ENCODE measurements at regions not wholly inside any gene's neighbourhood (a gene's known extent, or its start where the extent isn't known, plus 50 kb on each side); places are given as distances from the start of the nearest gene placed in this dataset.
"Not testable (repeated sequence)": the region's sequence is repeated elsewhere in the genome, so short reads cannot be mapped to it uniquely, and the experiment has no call there.

GRCh38 chr20:55656231-55656775, 349.0 kb downstream of the CBLN4 start:
- DNase-seq: no peak
- ChIA-PET POLR2A (no interaction called here), CTCF (no interaction called here)
- no peaks in the 10 kb centered on the region for H3K27me3 Mint-ChIP-seq
- H3K36me3 Mint-ChIP-seq (ENCODE audit: low read depth): no peaks in the 10 kb centered on the region
- H3K27ac Mint-ChIP-seq: no peak overlapping the region
- no peak overlapping the region for H3K4me3 Mint-ChIP-seq
- peaks cover 7% of the 10 kb centered on the region for H3K9me3 Mint-ChIP-seq
- H3K4me1 Mint-ChIP-seq: no peaks in the 10 kb centered on the region

GRCh38 chr20:55650657-55651360, 354.5 kb downstream of the CBLN4 start:
- no peaks in the 10 kb centered on the region for H3K4me1 Mint-ChIP-seq
- ChIA-PET POLR2A (no interaction called here), CTCF (no interaction called here)
- H3K9me3 Mint-ChIP-seq: peaks cover 9% of the 10 kb centered on the region
- H3K27ac Mint-ChIP-seq: no peak overlapping the region
- no peak overlapping the region for H3K4me3 Mint-ChIP-seq
- no peaks in the 10 kb centered on the region for H3K27me3 Mint-ChIP-seq
- DNase-seq: no peak
- H3K36me3 Mint-ChIP-seq (ENCODE audit: low read depth): no peaks in the 10 kb centered on the region

- no peak for DNase-seq
- no peaks in the 10 kb centered on the region for H3K4me1 Mint-ChIP-seq
- no peak overlapping the region for H3K27ac Mint-ChIP-seq
- CTCF ChIA-PET: no interaction called here
- POLR2A ChIA-PET: no interaction called here
- peaks cover 9% of the 10 kb centered on the region for H3K9me3 Mint-ChIP-seq
- no peak overlapping the region for H3K4me3 Mint-ChIP-seq
- H3K36me3 Mint-ChIP-seq (ENCODE audit: low read depth): no peaks in the 10 kb centered on the region
- H3K27me3 Mint-ChIP-seq: no peaks in the 10 kb centered on the region
These were observed 356.1 kb downstream of the CBLN4 start for GRCh38 chr20:55649254-55649653.

- Mint-ChIP-seq H3K9me3 (peaks cover 9% of the 10 kb centered on the region), H3K27ac (no peak overlapping the region), H3K4me1 (no peaks in the 10 kb centered on the region), H3K27me3 (no peaks in the 10 kb centered on the region), H3K36me3 (ENCODE audit: low read depth) (no peaks in the 10 kb centered on the region), H3K4me3 (no peak overlapping the region)
- CTCF ChIA-PET: no interaction called here
- DNase-seq: no peak
- POLR2A ChIA-PET: no interaction called here
These were observed 358.5 kb downstream of the CBLN4 start for GRCh38 chr20:55646851-55647250.

GRCh38 chr20:55641497-55641896, 363.8 kb downstream of the CBLN4 start:
- no peaks in the 10 kb centered on the region for H3K4me1 Mint-ChIP-seq
- H3K36me3 Mint-ChIP-seq (ENCODE audit: low read depth): no peaks in the 10 kb centered on the region
- H3K9me3 Mint-ChIP-seq: peaks cover 8% of the 10 kb centered on the region
- H3K4me3 Mint-ChIP-seq: no peak overlapping the region
- H3K27me3 Mint-ChIP-seq: no peaks in the 10 kb centered on the region
- ChIA-PET CTCF (no interaction called here), POLR2A (no interaction called here)
- DNase-seq: no peak
- no peak overlapping the region for H3K27ac Mint-ChIP-seq

GRCh38 chr20:55635870-55636269, 369.4 kb downstream of the CBLN4 start:
- CTCF ChIA-PET: no interaction called here
- Mint-ChIP-seq H3K36me3 (ENCODE audit: low read depth) (no peaks in the 10 kb centered on the region), H3K4me3 (no peak overlapping the region), H3K9me3 (no peaks in the 10 kb centered on the region), H3K4me1 (no peaks in the 10 kb centered on the region), H3K27ac (no peak overlapping the region), H3K27me3 (no peaks in the 10 kb centered on the region)
- POLR2A ChIA-PET: no interaction called here
- DNase-seq: no peak

- ChIA-PET CTCF (no interaction called here), POLR2A (no interaction called here)
- Mint-ChIP-seq H3K27me3 (no peaks in the 10 kb centered on the region), H3K36me3 (ENCODE audit: low read depth) (no peaks in the 10 kb centered on the region), H3K9me3 (peaks cover 2% of the 10 kb centered on the region), H3K4me3 (no peak overlapping the region), H3K27ac (no peak overlapping the region), H3K4me1 (no peaks in the 10 kb centered on the region)
- no peak for DNase-seq
These were observed 372.7 kb downstream of the CBLN4 start for GRCh38 chr20:55632592-55632991.

GRCh38 chr20:55629143-55629542, 376.2 kb downstream of the CBLN4 start:
- H3K9me3 Mint-ChIP-seq; H3K27ac Mint-ChIP-seq; POLR2A ChIA-PET; CTCF ChIA-PET; H3K4me1 Mint-ChIP-seq; H3K4me3 Mint-ChIP-seq; H3K36me3 Mint-ChIP-seq (ENCODE audit: low read depth); H3K27me3 Mint-ChIP-seq; DNase-seq: not testable (repeated sequence)

GRCh38 chr20:55626716-55627115, 378.6 kb downstream of the CBLN4 start:
- CTCF ChIA-PET: no interaction called here
- Mint-ChIP-seq H3K9me3 (peaks cover 3% of the 10 kb centered on the region), H3K4me1 (no peaks in the 10 kb centered on the region)

GRCh38 chr20:55616367-55616766, 389.0 kb downstream of the CBLN4 start:
- H3K27ac Mint-ChIP-seq: no peak overlapping the region
- peaks cover 10% of the 10 kb centered on the region for H3K9me3 Mint-ChIP-seq
- no peaks in the 10 kb centered on the region for H3K4me1 Mint-ChIP-seq
- DNase-seq: no peak
- no peaks in the 10 kb centered on the region for H3K36me3 Mint-ChIP-seq (ENCODE audit: low read depth)
- H3K27me3 Mint-ChIP-seq: no peaks in the 10 kb centered on the region
- POLR2A ChIA-PET: no interaction called here
- H3K4me3 Mint-ChIP-seq: no peak overlapping the region
- CTCF ChIA-PET: no interaction called here

More at GRCh38 chr20:55626716-55627115, 378.6 kb downstream of the CBLN4 start:
- no peak for DNase-seq
- Mint-ChIP-seq H3K27ac (no peak overlapping the region), H3K27me3 (no peaks in the 10 kb centered on the region), H3K4me3 (no peak overlapping the region), H3K36me3 (ENCODE audit: low read depth) (no peaks in the 10 kb centered on the region)
- POLR2A ChIA-PET: no interaction called here

GRCh38 chr20:55615818-55616217, 389.5 kb downstream of the CBLN4 start:
- CTCF ChIA-PET: no interaction called here
- no peak overlapping the region for H3K27ac Mint-ChIP-seq
- DNase-seq: no peak
- no peaks in the 10 kb centered on the region for H3K27me3 Mint-ChIP-seq
- H3K36me3 Mint-ChIP-seq (ENCODE audit: low read depth): no peaks in the 10 kb centered on the region
- no peak overlapping the region for H3K4me3 Mint-ChIP-seq
- peaks cover 11% of the 10 kb centered on the region for H3K9me3 Mint-ChIP-seq
- H3K4me1 Mint-ChIP-seq: no peaks in the 10 kb centered on the region
- POLR2A ChIA-PET: no interaction called here

- no peaks in the 10 kb centered on the region for H3K36me3 Mint-ChIP-seq (ENCODE audit: low read depth)
- CTCF ChIA-PET: no interaction called here
- no peaks in the 10 kb centered on the region for H3K27me3 Mint-ChIP-seq
- H3K4me3 Mint-ChIP-seq: no peak overlapping the region
- peaks cover 11% of the 10 kb centered on the region for H3K9me3 Mint-ChIP-seq
- no peak for DNase-seq
- H3K27ac Mint-ChIP-seq: no peak overlapping the region
- POLR2A ChIA-PET: no interaction called here
- no peaks in the 10 kb centered on the region for H3K4me1 Mint-ChIP-seq
These were observed 391.0 kb downstream of the CBLN4 start for GRCh38 chr20:55614220-55614757.

GRCh38 chr20:55610756-55611155, 394.6 kb downstream of the CBLN4 start:
- Mint-ChIP-seq H3K27ac (no peak overlapping the region), H3K4me3 (no peak overlapping the region), H3K4me1 (no peaks in the 10 kb centered on the region), H3K27me3 (no peaks in the 10 kb centered on the region), H3K9me3 (peaks cover 8% of the 10 kb centered on the region), H3K36me3 (ENCODE audit: low read depth) (no peaks in the 10 kb centered on the region)
- POLR2A ChIA-PET: no interaction called here
- CTCF ChIA-PET: no interaction called here
- no peak for DNase-seq

- no peak overlapping the region for H3K27ac Mint-ChIP-seq
- no peaks in the 10 kb centered on the region for H3K36me3 Mint-ChIP-seq (ENCODE audit: low read depth)
- no peak overlapping the region for H3K4me3 Mint-ChIP-seq
- CTCF ChIA-PET: no interaction called here
- DNase-seq: no peak
- peaks cover 2% of the 10 kb centered on the region for H3K9me3 Mint-ChIP-seq
- no peaks in the 10 kb centered on the region for H3K27me3 Mint-ChIP-seq
- no peaks in the 10 kb centered on the region for H3K4me1 Mint-ChIP-seq
- POLR2A ChIA-PET: no interaction called here
These were observed 399.7 kb downstream of the CBLN4 start for GRCh38 chr20:55605594-55605993.

Measured in activated CD4-positive, alpha-beta T cell treated with anti-CD3 and anti-CD28 coated beads, Interleukin-2, amount 10 ng/mL, durations not matched to agents 7 days and 5 days (primary cell).